GM21423 (cell line): ENCODE measurements at regions not wholly inside any gene's neighbourhood (a gene's known extent, or its start where the extent isn't known, plus 50 kb on each side); places are given as distances from the start of the nearest gene placed in this dataset.

Source experiments
- ATAC-seq: cut with Tn5 transposase; IDR thresholded peaks from one replicate; pipeline ENCODE4 v1.9.1; 2021; ENCODE audit warnings: mild to moderate bottlenecking, moderate library complexity; ENCODE audit not compliant: unreplicated experiment

- ATAC-seq, result no peak
Measured at GRCh38 chr4:128371001-128371777, 83.6 kb upstream of the PGRMC2 start.

GRCh38 chr4:128366212-128366611, 78.6 kb upstream of the PGRMC2 start:
- ATAC-seq, result no peak

- no peak for ATAC-seq
Measured at GRCh38 chr4:128364565-128364964, 77.0 kb upstream of the PGRMC2 start.

GRCh38 chr4:128363966-128364365, 76.4 kb upstream of the PGRMC2 start:
- ATAC-seq, result no peak

GRCh38 chr4:128362760-128363159, 75.1 kb upstream of the PGRMC2 start:
- ATAC-seq, result no peak

- no peak for ATAC-seq
Measured at GRCh38 chr4:128359422-128359821, 71.8 kb upstream of the PGRMC2 start.

- no peak for ATAC-seq
Measured at GRCh38 chr4:128358913-128359279, 71.3 kb upstream of the PGRMC2 start.

GRCh38 chr4:128358231-128358912, 70.8 kb upstream of the PGRMC2 start:
- no peak for ATAC-seq

- ATAC-seq, result no peak
Measured at GRCh38 chr4:128357286-128357685, 69.7 kb upstream of the PGRMC2 start.

GRCh38 chr4:128355305-128355704, 67.7 kb upstream of the PGRMC2 start:
- ATAC-seq, result peak; percentile 94

GRCh38 chr4:128354205-128354821, 66.7 kb upstream of the PGRMC2 start:
- no peak for ATAC-seq

GRCh38 chr4:128353791-128354190, 66.2 kb upstream of the PGRMC2 start:
- ATAC-seq, result no peak

GRCh38 chr4:128351502-128351901, 63.9 kb upstream of the PGRMC2 start:
- ATAC-seq, result no peak

GRCh38 chr4:128350449-128351045, 62.9 kb upstream of the PGRMC2 start:
- no peak for ATAC-seq

- no peak for ATAC-seq
Measured at GRCh38 chr4:128349921-128350320, 62.3 kb upstream of the PGRMC2 start.

- ATAC-seq, result no peak
Measured at GRCh38 chr4:128347930-128348660, 60.5 kb upstream of the PGRMC2 start.

GRCh38 chr4:128347175-128347868, 59.7 kb upstream of the PGRMC2 start:
- ATAC-seq, result no peak

- ATAC-seq, result no peak
Measured at GRCh38 chr4:128346054-128346716, 58.6 kb upstream of the PGRMC2 start.

GRCh38 chr4:128345650-128346049, 58.0 kb upstream of the PGRMC2 start:
- no peak for ATAC-seq

- ATAC-seq, result no peak
Measured at GRCh38 chr4:128342762-128343161, 55.1 kb upstream of the PGRMC2 start.
